ENCODE measurements at regions not wholly inside any gene's neighbourhood (a gene's known extent, or its start where the extent isn't known, plus 50 kb on each side); places are given as distances from the start of the nearest gene placed in this dataset.

- H3K4me3 ChIP-seq, result no peak overlapping the region
- TF ChIP-seq, protein P1, sequence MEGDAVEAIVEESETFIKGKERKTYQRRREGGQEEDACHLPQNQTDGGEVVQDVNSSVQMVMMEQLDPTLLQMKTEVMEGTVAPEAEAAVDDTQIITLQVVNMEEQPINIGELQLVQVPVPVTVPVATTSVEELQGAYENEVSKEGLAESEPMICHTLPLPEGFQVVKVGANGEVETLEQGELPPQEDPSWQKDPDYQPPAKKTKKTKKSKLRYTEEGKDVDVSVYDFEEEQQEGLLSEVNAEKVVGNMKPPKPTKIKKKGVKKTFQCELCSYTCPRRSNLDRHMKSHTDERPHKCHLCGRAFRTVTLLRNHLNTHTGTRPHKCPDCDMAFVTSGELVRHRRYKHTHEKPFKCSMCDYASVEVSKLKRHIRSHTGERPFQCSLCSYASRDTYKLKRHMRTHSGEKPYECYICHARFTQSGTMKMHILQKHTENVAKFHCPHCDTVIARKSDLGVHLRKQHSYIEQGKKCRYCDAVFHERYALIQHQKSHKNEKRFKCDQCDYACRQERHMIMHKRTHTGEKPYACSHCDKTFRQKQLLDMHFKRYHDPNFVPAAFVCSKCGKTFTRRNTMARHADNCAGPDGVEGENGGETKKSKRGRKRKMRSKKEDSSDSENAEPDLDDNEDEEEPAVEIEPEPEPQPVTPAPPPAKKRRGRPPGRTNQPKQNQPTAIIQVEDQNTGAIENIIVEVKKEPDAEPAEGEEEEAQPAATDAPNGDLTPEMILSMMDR (IDR thresholded peaks at IDR 0.05), result no peak
- TF ChIP-seq POLR2A (IDR thresholded peaks at IDR 0.05), result no peak
- no peaks in the 10 kb centered on the region for H3K4me1 ChIP-seq
- H3K36me3 ChIP-seq, result no peaks in the 10 kb centered on the region
- no peaks in the 10 kb centered on the region for H3K9me3 ChIP-seq
- DNase-seq (no peak), ATAC-seq (no peak)
- 68 to 79% (median 73%) methylated on average over 5 of the region's 5 CpGs for WGBS, 4 donors
- H3K27me3 ChIP-seq, result no peaks in the 10 kb centered on the region
- H3K27ac ChIP-seq, result no peak overlapping the region
- intact Hi-C loops (cut with DNase I), result no loop called here
These were observed 78.2 kb upstream of the VEPH1 start for GRCh38 chr3:157581371-157581770.

GRCh38 chr3:157578181-157578580, 75.0 kb upstream of the VEPH1 start:
- intact Hi-C loops (cut with DNase I), result loop anchor here in 1 of 10 donors (10.0 kb wide), 1 partner anchor 373 kb away; no protein-coding TSS in a partner anchor
- peaks cover 0 to 5% (median 0%) of the 10 kb centered on the region in 12 donors for H3K4me1 ChIP-seq
- 63 to 78% (median 71%) methylated on average over 3 of the region's 3 CpGs for WGBS, 4 donors
- no peaks in the 10 kb centered on the region for H3K27me3 ChIP-seq
- DNase-seq (no peak), ATAC-seq (no peak)
- H3K4me3 ChIP-seq, result no peak overlapping the region
- H3K27ac ChIP-seq, result no peak overlapping the region
- no peaks in the 10 kb centered on the region for H3K9me3 ChIP-seq
- TF ChIP-seq, protein P1 (IDR thresholded peaks at IDR 0.05), result no peak
- no peak for TF ChIP-seq POLR2A (IDR thresholded peaks at IDR 0.05)
- H3K36me3 ChIP-seq, result no peaks in the 10 kb centered on the region

DNA sequence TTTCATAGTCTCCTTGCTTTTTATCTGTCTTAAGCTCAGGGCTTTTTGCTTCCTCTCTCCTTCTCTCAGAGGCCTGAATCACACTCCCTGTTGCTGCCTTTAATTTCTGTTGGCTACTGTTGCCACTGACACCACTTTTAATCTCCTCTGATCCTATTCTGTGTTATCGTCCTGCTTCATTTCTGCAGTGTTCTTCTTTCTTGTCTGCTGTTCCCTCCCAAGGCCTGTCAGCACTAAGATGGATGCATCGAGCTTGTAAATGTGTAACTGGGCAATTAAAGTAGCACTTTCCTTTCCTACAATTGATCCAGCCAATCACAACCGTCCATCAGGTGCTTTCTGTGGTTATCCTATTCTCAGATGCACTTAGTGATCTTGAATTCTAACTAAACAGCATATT, 71.3 kb upstream of the VEPH1 start:
- Histone ChIP-seq H3K4me1 (peaks cover 0 to 5% (median 0%) of the 10 kb centered on the region in 12 donors), H3K27ac (no peak overlapping the region), H3K36me3 (no peaks in the 10 kb centered on the region), H3K9me3 (no peaks in the 10 kb centered on the region), H3K27me3 (no peaks in the 10 kb centered on the region), H3K4me3 (no peak overlapping the region)
- 43 to 51% (median 47%) methylated on average over 3 of the region's 3 CpGs for WGBS, 4 donors
- intact Hi-C loops (cut with DNase I), result loop anchor here in 6 of 10 donors (2.0 to 10.0 kb wide), 4 partner anchors 42 to 372 kb away; no protein-coding TSS in a partner anchor
- TF ChIP-seq, protein P1 (IDR thresholded peaks at IDR 0.05), result no peak
- no peak for TF ChIP-seq POLR2A (IDR thresholded peaks at IDR 0.05)
- DNase-seq, result no peak
- ATAC-seq, result no peak

GRCh38 chr3:157573780-157574378, 70.7 kb upstream of the VEPH1 start:
- DNase-seq, result no peak
- Histone ChIP-seq H3K4me3 (no peak overlapping the region), H3K4me1 (peaks cover 0 to 5% (median 0%) of the 10 kb centered on the region in 12 donors), H3K9me3 (no peaks in the 10 kb centered on the region), H3K36me3 (no peaks in the 10 kb centered on the region), H3K27ac (no peak overlapping the region), H3K27me3 (no peaks in the 10 kb centered on the region)
- 28 to 38% (median 34%) methylated on average over 1 of the region's 1 CpG for WGBS, 4 donors
- intact Hi-C loops (cut with DNase I), result loop anchor here in 8 of 10 donors (2.0 to 10.0 kb wide), 4 partner anchors 41 to 372 kb away; no protein-coding TSS in a partner anchor
- ATAC-seq, result no peak
- TF ChIP-seq, protein P1 (IDR thresholded peaks at IDR 0.05), result no peak
- no peak for TF ChIP-seq POLR2A (IDR thresholded peaks at IDR 0.05)
